HFF-Myc (cell line): ENCODE measurements at regions not wholly inside any gene's neighbourhood (a gene's known extent, or its start where the extent isn't known, plus 50 kb on each side); places are given as distances from the start of the nearest gene placed in this dataset.
"Not testable (repeated sequence)": the region's sequence is repeated elsewhere in the genome, so short reads cannot be mapped to it uniquely, and the experiment has no call there.

Experiments
- DNase-seq: peaks from one replicate; pipeline ENCODE4 v3.0.0-alpha.2; 2011; ENCODE audit warnings: low read depth; ENCODE audit errors: extremely low read depth
- H3K4me3 ChIP-seq: replicated peaks from 2 replicates; pipeline ENCODE4 v1.5.1; 2011; ENCODE audit warnings: low read depth, mild to moderate bottlenecking, control low read depth, low read length
- CTCF ChIP-seq: IDR thresholded peaks from 2 replicates; pipeline ENCODE4 v1.5.1; 2012; ENCODE audit warnings: mild to moderate bottlenecking, low read depth, low read length, control low read depth; ENCODE audit errors: missing control alignments

GRCh38 chr6:54533567-54533966 lies 225.3 kb downstream of the TINAG start:
- TF ChIP-seq CTCF, result no peak
- DNase-seq, result no peak
- no peak overlapping the region for H3K4me3 ChIP-seq

- DNase-seq, result no peak
- H3K4me3 ChIP-seq, result no peak overlapping the region
- TF ChIP-seq CTCF, result no peak
Measured at GRCh38 chr6:54535568-54535967, 227.3 kb downstream of the TINAG start.

- no peak for TF ChIP-seq CTCF
- no peak for DNase-seq
- H3K4me3 ChIP-seq, result no peak overlapping the region
Measured at GRCh38 chr6:54541541-54541940, 233.3 kb downstream of the TINAG start.

GRCh38 chr6:54559136-54559535 lies 250.9 kb downstream of the TINAG start:
- TF ChIP-seq CTCF, result no peak
- no peak for DNase-seq
- H3K4me3 ChIP-seq, result no peak overlapping the region

GRCh38 chr6:54564188-54564587 lies 255.9 kb downstream of the TINAG start:
- H3K4me3 ChIP-seq, DNase-seq: not testable (repeated sequence)

GRCh38 chr6:54574671-54575070 lies 266.4 kb downstream of the TINAG start:
- no peak for TF ChIP-seq CTCF
- no peak for DNase-seq
- H3K4me3 ChIP-seq, result no peak overlapping the region

GRCh38 chr6:54578261-54578660 lies 268.3 kb upstream of the FAM83B start:
- H3K4me3 ChIP-seq, result no peak overlapping the region
- no peak for TF ChIP-seq CTCF
- no peak for DNase-seq
